ENCODE measurements at regions not wholly inside any gene's neighbourhood (a gene's known extent, or its start where the extent isn't known, plus 50 kb on each side); places are given as distances from the start of the nearest gene placed in this dataset.

DNA sequence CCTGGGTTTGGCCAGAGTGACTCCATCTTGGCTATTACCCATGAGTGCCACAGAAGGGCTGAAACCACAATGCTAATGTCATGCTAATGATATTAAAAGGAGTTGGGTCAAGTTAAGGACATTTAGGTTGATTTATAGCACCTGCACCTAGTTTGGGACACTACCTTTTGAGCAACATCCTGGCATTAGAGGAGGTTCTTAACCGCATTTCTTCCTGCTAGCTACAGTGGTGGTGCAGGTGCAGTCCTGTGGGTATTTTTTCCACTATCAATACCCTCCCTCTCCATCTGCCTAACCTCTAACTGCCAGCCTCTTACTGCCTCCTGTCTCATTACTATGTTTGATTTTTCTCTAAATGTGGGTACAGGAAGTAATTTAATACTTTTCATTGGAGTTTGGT is 1276.1 kb downstream of the FSTL5 start:
- H3K9me2 ChIP-seq (ENCODE audit: insufficient read depth): 0 out of 2 replicates have a peak, but pooled peaks cover 3% of the 10 kb centered on the region
- RAD21 ChIA-PET (ENCODE audit: low non-redundant PET in 1 of 2, low total read pairs in 2 of 2, uncharacterized antibody in 2 of 2, unreplicated experiment in 2 of 2): no interaction called here
- no peak overlapping the region for H3K27ac ChIP-seq (ENCODE audit: low read depth, low read length)
- H3K27me3 ChIP-seq (ENCODE audit: insufficient read depth, low read length): no peaks in the 10 kb centered on the region
- no peaks in the 10 kb centered on the region for H3K4me1 ChIP-seq (ENCODE audit: control insufficient read depth in 1 of 2, insufficient read depth in 2 of 2, low read length in 2 of 2)
- no peak overlapping the region for H3K9ac ChIP-seq (ENCODE audit: low read length)
- no peak overlapping the region for H2AFZ ChIP-seq (ENCODE audit: low read depth, low read length, poor library complexity, severe bottlenecking)
- POLR2A ChIA-PET: no interaction called here
- no peaks in the 10 kb centered on the region; a peak in 1 of 4 replicates for H3K9me3 ChIP-seq (ENCODE audit: control insufficient read depth in 1 of 2, insufficient read depth in 1 of 2, low read depth in 1 of 2, low read length in 2 of 2)
- H4K20me1 ChIP-seq (ENCODE audit: insufficient read depth): no peaks in the 10 kb centered on the region
- ATAC-seq (no peak), DNase-seq (ENCODE audit: low read depth, low spot score) (no peak)
- no TSS peak for BruUV-seq (replicated peaks)
- no peak overlapping the region for H3K4me3 ChIP-seq (replicated peaks in 1 of 2; ENCODE audit: low read depth in 1 of 2, low read length in 2 of 2)
- intact Hi-C loops (cut with micrococcal nuclease): no loop called here
- H3K36me3 ChIP-seq (ENCODE audit: control insufficient read depth in 1 of 2, insufficient read depth in 2 of 2, low read length in 2 of 2): no peaks in the 10 kb centered on the region
- CTCF ChIA-PET: no interaction called here
- no peak overlapping the region for H3K4me2 ChIP-seq (ENCODE audit: low read length)
- H3K79me2 ChIP-seq (ENCODE audit: insufficient read depth, low read length): no peaks in the 10 kb centered on the region
- no peak for TF ChIP-seq ELF1 (IDR thresholded peaks at IDR 0.05; ENCODE audit: borderline replicate concordance, low read depth)
- no peak for TF ChIP-seq EZH2phosphoT487 (IDR thresholded peaks at IDR 0.05; ENCODE audit: borderline replicate concordance)
- no peak for TF ChIP-seq YY1 (IDR thresholded peaks at IDR 0.05; ENCODE audit: extremely low read depth, insufficient replicate concordance, low read depth, low read length)
- no peak for TF ChIP-seq CEBPB (IDR thresholded peaks at IDR 0.05; ENCODE audit: low read depth)
- TF ChIP-seq RAD21 (IDR thresholded peaks at IDR 0.05; ENCODE audit: low read depth): no peak
- no peak for TF ChIP-seq SP1 (IDR thresholded peaks at IDR 0.05; ENCODE audit: low read depth)
- TF ChIP-seq, protein P1, sequence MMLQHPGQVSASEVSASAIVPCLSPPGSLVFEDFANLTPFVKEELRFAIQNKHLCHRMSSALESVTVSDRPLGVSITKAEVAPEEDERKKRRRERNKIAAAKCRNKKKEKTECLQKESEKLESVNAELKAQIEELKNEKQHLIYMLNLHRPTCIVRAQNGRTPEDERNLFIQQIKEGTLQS (IDR thresholded peaks at IDR 0.05): no peak
- TF ChIP-seq TCF7L2 (IDR thresholded peaks at IDR 0.05; ENCODE audit: borderline replicate concordance, extremely low read depth, insufficient read depth, insufficient read length): no peak
- TF ChIP-seq SIN3A (IDR thresholded peaks at IDR 0.05; ENCODE audit: low read depth): no peak
- TF ChIP-seq EGR1 (IDR thresholded peaks at IDR 0.05; ENCODE audit: low read depth): no peak
- no peak for TF ChIP-seq FOSL1 (IDR thresholded peaks at IDR 0.05; ENCODE audit: low read depth)
- no peak for TF ChIP-seq ZNF274 (IDR thresholded peaks at IDR 0.05; ENCODE audit: low read depth, low read length)

GRCh38 chr4:160894128-160894527 is 1269.7 kb downstream of the FSTL5 start:
- ATAC-seq: no peak
- TF ChIP-seq SRF (IDR thresholded peaks at IDR 0.05; ENCODE audit: low read depth): no peak
- no peak for TF ChIP-seq YY1 (IDR thresholded peaks at IDR 0.05; ENCODE audit: extremely low read depth, insufficient replicate concordance, low read depth, low read length)
- TF ChIP-seq, protein P1 (IDR thresholded peaks at IDR 0.05): no peak
- TF ChIP-seq POLR2A (IDR thresholded peaks at IDR 0.05; ENCODE audit: borderline replicate concordance, extremely low read depth, insufficient read depth, insufficient read length): no peak
- TF ChIP-seq, protein P2, sequence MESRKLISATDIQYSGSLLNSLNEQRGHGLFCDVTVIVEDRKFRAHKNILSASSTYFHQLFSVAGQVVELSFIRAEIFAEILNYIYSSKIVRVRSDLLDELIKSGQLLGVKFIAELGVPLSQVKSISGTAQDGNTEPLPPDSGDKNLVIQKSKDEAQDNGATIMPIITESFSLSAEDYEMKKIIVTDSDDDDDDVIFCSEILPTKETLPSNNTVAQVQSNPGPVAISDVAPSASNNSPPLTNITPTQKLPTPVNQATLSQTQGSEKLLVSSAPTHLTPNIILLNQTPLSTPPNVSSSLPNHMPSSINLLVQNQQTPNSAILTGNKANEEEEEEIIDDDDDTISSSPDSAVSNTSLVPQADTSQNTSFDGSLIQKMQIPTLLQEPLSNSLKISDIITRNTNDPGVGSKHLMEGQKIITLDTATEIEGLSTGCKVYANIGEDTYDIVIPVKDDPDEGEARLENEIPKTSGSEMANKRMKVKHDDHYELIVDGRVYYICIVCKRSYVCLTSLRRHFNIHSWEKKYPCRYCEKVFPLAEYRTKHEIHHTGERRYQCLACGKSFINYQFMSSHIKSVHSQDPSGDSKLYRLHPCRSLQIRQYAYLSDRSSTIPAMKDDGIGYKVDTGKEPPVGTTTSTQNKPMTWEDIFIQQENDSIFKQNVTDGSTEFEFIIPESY (IDR thresholded peaks at IDR 0.05; ENCODE audit: extremely low read depth, insufficient replicate concordance, low read length): no peak
- intact Hi-C loops (cut with micrococcal nuclease): no loop called here
- RAD21 ChIA-PET (ENCODE audit: low non-redundant PET in 1 of 2, low total read pairs in 2 of 2, uncharacterized antibody in 2 of 2, unreplicated experiment in 2 of 2): no interaction called here
- H3K9me2 ChIP-seq (ENCODE audit: insufficient read depth): no peaks in the 10 kb centered on the region
- no peak overlapping the region for H3K27ac ChIP-seq (ENCODE audit: low read depth, low read length)
- H3K4me1 ChIP-seq (ENCODE audit: control insufficient read depth in 1 of 2, insufficient read depth in 2 of 2, low read length in 2 of 2): no peaks in the 10 kb centered on the region
- H3K9ac ChIP-seq (ENCODE audit: low read length): no peak overlapping the region
- H3K27me3 ChIP-seq (ENCODE audit: insufficient read depth, low read length): no peaks in the 10 kb centered on the region
- H3K4me3 ChIP-seq (replicated peaks in 1 of 2; ENCODE audit: low read depth in 1 of 2, low read length in 2 of 2): no peak overlapping the region
- no peaks in the 10 kb centered on the region for H3K36me3 ChIP-seq (ENCODE audit: control insufficient read depth in 1 of 2, insufficient read depth in 2 of 2, low read length in 2 of 2)
- H3K9me3 ChIP-seq (ENCODE audit: control insufficient read depth in 1 of 2, insufficient read depth in 1 of 2, low read depth in 1 of 2, low read length in 2 of 2): no peaks in the 10 kb centered on the region
- CTCF ChIA-PET: no interaction called here
- no peaks in the 10 kb centered on the region for H3K79me2 ChIP-seq (ENCODE audit: insufficient read depth, low read length)
- no peaks in the 10 kb centered on the region for H4K20me1 ChIP-seq (ENCODE audit: insufficient read depth)
- H2AFZ ChIP-seq (ENCODE audit: low read depth, low read length, poor library complexity, severe bottlenecking): no peak overlapping the region
- BruUV-seq (replicated peaks): no TSS peak
- no peak for DNase-seq (ENCODE audit: low read depth, low spot score)
- no peak overlapping the region for H3K4me2 ChIP-seq (ENCODE audit: low read length)
- POLR2A ChIA-PET: no interaction called here

All from HCT116 (cell line).